ENCODE measurements at regions not wholly inside any gene's neighbourhood (a gene's known extent, or its start where the extent isn't known, plus 50 kb on each side); places are given as distances from the start of the nearest gene placed in this dataset.

- TF ChIP-seq POLR2A (IDR thresholded peaks at IDR 0.05), result no peak
- no peak for TF ChIP-seq EP300 (IDR thresholded peaks at IDR 0.05)
Observed at GRCh38 chr3:174529298-174529697, 329.8 kb upstream of the NAALADL2 start.

Measured in gastroesophageal sphincter (tissue), 2 donors.